Lower leg skin (tissue), 3 donors: ENCODE measurements at regions not wholly inside any gene's neighbourhood (a gene's known extent, or its start where the extent isn't known, plus 50 kb on each side); places are given as distances from the start of the nearest gene placed in this dataset.

ENCODE experiments used
- POLR2A ChIP-seq, 2 donors: fragments of 450-650 bp; IDR thresholded peaks; one replicate each; pipeline ENCODE4 v1.6.1; 2016 to 2017; ENCODE audit warnings: antibody characterized with exemption in 2 of 2, mild to moderate bottlenecking in 1 of 2, moderate library complexity in 1 of 2
- TF ChIP-seq, protein P1 (sequence below), 3 donors: fragments of 450-650 bp; IDR thresholded peaks; one replicate each; pipeline ENCODE4 v1.5.1; 2016; ENCODE audit warnings: antibody characterized with exemption in 3 of 3, mild to moderate bottlenecking in 3 of 3, moderate library complexity in 2 of 3

DNA sequence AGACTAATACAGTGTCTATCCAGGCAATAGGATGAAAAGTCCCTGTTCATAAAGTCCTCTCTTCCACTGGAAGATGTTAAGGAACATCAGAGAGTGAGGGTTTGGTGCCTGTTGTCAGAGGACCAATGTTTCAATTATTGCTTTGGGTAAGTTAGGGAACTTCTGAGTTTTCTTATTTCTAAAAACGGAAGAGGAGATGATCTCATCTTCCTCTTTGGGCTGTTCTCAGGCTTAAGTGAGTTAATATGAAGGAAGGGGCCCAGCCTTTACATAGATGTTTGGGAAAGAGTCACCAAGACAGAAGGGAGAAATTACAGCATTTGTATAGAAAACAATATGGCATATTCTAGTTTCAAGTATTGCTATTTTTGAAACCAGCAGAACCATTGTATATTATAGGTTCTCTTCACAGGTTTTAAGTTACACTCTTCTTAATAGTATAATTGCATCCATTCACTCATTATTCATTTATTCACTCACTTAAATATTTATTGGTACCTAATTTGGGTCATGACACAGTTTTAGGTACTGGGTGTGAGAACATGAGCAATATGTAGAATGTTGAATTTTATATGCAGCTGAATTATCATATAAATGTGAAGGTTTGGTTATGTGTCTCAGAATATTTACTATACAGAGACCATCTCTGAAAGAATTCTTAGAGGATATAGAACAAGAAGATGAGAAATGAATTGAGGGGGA, 68.5 kb upstream of the LRIG3 start:
- TF ChIP-seq, protein P1, sequence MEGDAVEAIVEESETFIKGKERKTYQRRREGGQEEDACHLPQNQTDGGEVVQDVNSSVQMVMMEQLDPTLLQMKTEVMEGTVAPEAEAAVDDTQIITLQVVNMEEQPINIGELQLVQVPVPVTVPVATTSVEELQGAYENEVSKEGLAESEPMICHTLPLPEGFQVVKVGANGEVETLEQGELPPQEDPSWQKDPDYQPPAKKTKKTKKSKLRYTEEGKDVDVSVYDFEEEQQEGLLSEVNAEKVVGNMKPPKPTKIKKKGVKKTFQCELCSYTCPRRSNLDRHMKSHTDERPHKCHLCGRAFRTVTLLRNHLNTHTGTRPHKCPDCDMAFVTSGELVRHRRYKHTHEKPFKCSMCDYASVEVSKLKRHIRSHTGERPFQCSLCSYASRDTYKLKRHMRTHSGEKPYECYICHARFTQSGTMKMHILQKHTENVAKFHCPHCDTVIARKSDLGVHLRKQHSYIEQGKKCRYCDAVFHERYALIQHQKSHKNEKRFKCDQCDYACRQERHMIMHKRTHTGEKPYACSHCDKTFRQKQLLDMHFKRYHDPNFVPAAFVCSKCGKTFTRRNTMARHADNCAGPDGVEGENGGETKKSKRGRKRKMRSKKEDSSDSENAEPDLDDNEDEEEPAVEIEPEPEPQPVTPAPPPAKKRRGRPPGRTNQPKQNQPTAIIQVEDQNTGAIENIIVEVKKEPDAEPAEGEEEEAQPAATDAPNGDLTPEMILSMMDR (IDR thresholded peaks at IDR 0.05): no peak
- TF ChIP-seq POLR2A (IDR thresholded peaks at IDR 0.05): no peak
